ENCODE measurements at regions not wholly inside any gene's neighbourhood (a gene's known extent, or its start where the extent isn't known, plus 50 kb on each side); places are given as distances from the start of the nearest gene placed in this dataset.

GRCh38 chr6:23964865-23965264 is 161.2 kb upstream of the NRSN1 start:
- intact Hi-C loops (cut with DNase I) = no loop called here
- DNase-seq (no peak), FAIRE-seq (no peak)

GRCh38 chr6:23969344-23969743 is 156.7 kb upstream of the NRSN1 start:
- FAIRE-seq = no peak
- intact Hi-C loops (cut with DNase I) = no loop called here
- Histone ChIP-seq H3K4me1 (ENCODE audit: control insufficient read depth in 2 of 3, insufficient read depth in 2 of 3, low read depth in 1 of 3, low read length in 3 of 3) (no peaks in the 10 kb centered on the region), H3K36me3 (ENCODE audit: control insufficient read depth in 2 of 3, insufficient read depth in 3 of 3, low read length in 3 of 3) (no peaks in the 10 kb centered on the region), H3K27me3 (ENCODE audit: control insufficient read depth, insufficient read depth, low read length) (no peaks in the 10 kb centered on the region), H3K9ac (ENCODE audit: low read length in 3 of 3) (no peak overlapping the region), H3K27ac (ENCODE audit: low read depth in 2 of 2, low read length in 2 of 2) (no peak overlapping the region), H3K9me3 (ENCODE audit: control insufficient read depth in 2 of 3, insufficient read depth in 1 of 3, low read length in 3 of 3) (no peaks in the 10 kb centered on the region), H3K4me3 (ENCODE audit: low read length in 3 of 3) (no peak overlapping the region)
- no peak for DNase-seq
- no peak for TF ChIP-seq CTCF (IDR thresholded peaks at IDR 0.05; ENCODE audit: borderline replicate concordance, extremely low read depth, insufficient read depth)

More at GRCh38 chr6:23964865-23965264, 161.2 kb upstream of the NRSN1 start:
- Histone ChIP-seq H3K27me3 (ENCODE audit: control insufficient read depth, insufficient read depth, low read length) (no peaks in the 10 kb centered on the region), H3K4me1 (ENCODE audit: control insufficient read depth in 2 of 3, insufficient read depth in 2 of 3, low read depth in 1 of 3, low read length in 3 of 3) (no peaks in the 10 kb centered on the region), H3K9ac (ENCODE audit: low read length in 3 of 3) (no peak overlapping the region), H3K27ac (ENCODE audit: low read depth in 2 of 2, low read length in 2 of 2) (no peak overlapping the region), H3K9me3 (ENCODE audit: control insufficient read depth in 2 of 3, insufficient read depth in 1 of 3, low read length in 3 of 3) (no peaks in the 10 kb centered on the region), H3K36me3 (ENCODE audit: control insufficient read depth in 2 of 3, insufficient read depth in 3 of 3, low read length in 3 of 3) (no peaks in the 10 kb centered on the region), H3K4me3 (ENCODE audit: low read length in 3 of 3) (no peak overlapping the region)
- no peak for TF ChIP-seq CTCF (IDR thresholded peaks at IDR 0.05; ENCODE audit: borderline replicate concordance, extremely low read depth, insufficient read depth)

- H3K36me3 ChIP-seq (ENCODE audit: control insufficient read depth in 2 of 3, insufficient read depth in 3 of 3, low read length in 3 of 3) = no peaks in the 10 kb centered on the region
- no peak overlapping the region for H3K4me3 ChIP-seq (ENCODE audit: low read length in 3 of 3)
- FAIRE-seq (no peak), DNase-seq (no peak)
- H3K4me1 ChIP-seq (ENCODE audit: control insufficient read depth in 2 of 3, insufficient read depth in 2 of 3, low read depth in 1 of 3, low read length in 3 of 3) = no peaks in the 10 kb centered on the region
- intact Hi-C loops (cut with DNase I) = no loop called here
- no peak overlapping the region for H3K9ac ChIP-seq (ENCODE audit: low read length in 3 of 3)
- H3K27me3 ChIP-seq (ENCODE audit: control insufficient read depth, insufficient read depth, low read length) = no peaks in the 10 kb centered on the region
- H3K27ac ChIP-seq (ENCODE audit: low read depth in 2 of 2, low read length in 2 of 2) = no peak overlapping the region
- no peaks in the 10 kb centered on the region for H3K9me3 ChIP-seq (ENCODE audit: control insufficient read depth in 2 of 3, insufficient read depth in 1 of 3, low read length in 3 of 3)
- no peak for TF ChIP-seq CTCF (IDR thresholded peaks at IDR 0.05; ENCODE audit: borderline replicate concordance, extremely low read depth, insufficient read depth)
Measured at GRCh38 chr6:23977706-23978105, 148.3 kb upstream of the NRSN1 start.

- H3K27ac ChIP-seq (ENCODE audit: low read depth in 2 of 2, low read length in 2 of 2) = no peak overlapping the region
- intact Hi-C loops (cut with DNase I) = no loop called here
- no peaks in the 10 kb centered on the region for H3K4me1 ChIP-seq (ENCODE audit: control insufficient read depth in 2 of 3, insufficient read depth in 2 of 3, low read depth in 1 of 3, low read length in 3 of 3)
- no peaks in the 10 kb centered on the region for H3K36me3 ChIP-seq (ENCODE audit: control insufficient read depth in 2 of 3, insufficient read depth in 3 of 3, low read length in 3 of 3)
- no peaks in the 10 kb centered on the region for H3K9me3 ChIP-seq (ENCODE audit: control insufficient read depth in 2 of 3, insufficient read depth in 1 of 3, low read length in 3 of 3)
- FAIRE-seq (no peak), DNase-seq (no peak)
- no peak overlapping the region for H3K4me3 ChIP-seq (ENCODE audit: low read length in 3 of 3)
- no peaks in the 10 kb centered on the region for H3K27me3 ChIP-seq (ENCODE audit: control insufficient read depth, insufficient read depth, low read length)
- no peak overlapping the region for H3K9ac ChIP-seq (ENCODE audit: low read length in 3 of 3)
- no peak for TF ChIP-seq CTCF (IDR thresholded peaks at IDR 0.05; ENCODE audit: borderline replicate concordance, extremely low read depth, insufficient read depth)
Measured at GRCh38 chr6:23980965-23981364, 145.1 kb upstream of the NRSN1 start.
